Activated CD8-positive, alpha-beta memory T cell treated with anti-CD3 and anti-CD28 coated beads for 36 hours (primary cell): ENCODE measurements at regions not wholly inside any gene's neighbourhood (a gene's known extent, or its start where the extent isn't known, plus 50 kb on each side); places are given as distances from the start of the nearest gene placed in this dataset.
"Not testable (repeated sequence)": the region's sequence is repeated elsewhere in the genome, so short reads cannot be mapped to it uniquely, and the experiment has no call there.

Source experiments
- CTCF ChIA-PET: fragments of 350-600 bp; sonication (Branson Sonifier 250); formaldehyde crosslinking; loops from one replicate; lab custom pipeline; 2021; ENCODE audit warnings: antibody characterized with exemption; lab: Charles Lee
- POLR2A ChIA-PET: fragments of 350-600 bp; sonication (Branson Sonifier 250); formaldehyde crosslinking; loops from one replicate; lab custom pipeline; 2021; ENCODE audit warnings: antibody characterized with exemption; lab: Charles Lee

DNA sequence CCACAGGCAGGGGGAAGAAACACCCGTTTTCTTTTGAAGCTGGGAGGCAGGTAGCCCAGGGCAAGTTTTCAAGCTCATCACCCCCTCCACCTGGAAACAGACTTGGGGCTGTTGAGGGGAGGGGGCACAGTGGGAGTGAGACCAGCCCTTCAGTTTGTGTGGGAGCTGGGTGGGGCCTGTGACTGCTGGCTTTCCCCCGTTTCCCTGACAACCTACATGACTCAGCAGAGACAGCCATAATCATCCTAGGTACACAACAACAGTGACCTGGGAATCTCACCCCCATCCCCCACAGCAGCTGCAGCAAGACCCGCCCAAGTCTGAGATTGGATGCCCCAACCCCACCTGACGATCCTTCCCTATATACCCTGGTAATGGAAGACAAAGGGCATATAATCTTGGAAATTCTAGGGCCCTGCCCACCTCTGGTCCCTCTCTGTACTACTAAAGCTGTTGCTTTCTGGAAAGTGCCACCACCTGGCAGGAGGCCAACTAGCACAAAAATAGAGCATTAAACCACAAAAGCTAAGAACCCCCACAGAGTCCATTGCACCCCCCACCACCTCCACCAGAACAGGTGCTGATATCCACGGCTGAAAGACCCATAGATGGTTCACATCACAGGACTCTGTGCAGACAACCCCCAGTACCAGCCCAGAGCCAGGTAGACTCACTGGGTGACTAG lies 422.2 kb upstream of the SGO1 start:
- CTCF ChIA-PET: no interaction called here
- POLR2A ChIA-PET: no interaction called here

DNA sequence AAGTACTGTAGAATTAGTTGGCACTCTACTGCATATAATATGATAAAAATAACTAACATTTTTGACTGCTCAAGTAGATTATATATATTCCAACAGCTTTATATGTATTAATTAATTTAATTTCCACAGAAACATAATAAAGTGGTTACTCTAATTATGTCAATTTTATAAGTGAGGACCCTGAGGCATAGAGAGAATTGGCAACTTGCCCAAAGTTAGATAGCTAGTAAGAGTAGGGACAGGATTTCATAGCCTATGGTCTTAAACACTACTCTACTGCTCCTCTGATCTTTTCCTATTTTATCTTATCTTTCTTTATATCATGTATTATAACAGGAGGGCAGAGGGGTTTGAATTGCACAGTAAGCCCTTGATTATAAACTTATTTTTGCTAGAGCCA lies 418.7 kb upstream of the SGO1 start:
- ChIA-PET CTCF (no interaction called here), POLR2A (no interaction called here)

DNA sequence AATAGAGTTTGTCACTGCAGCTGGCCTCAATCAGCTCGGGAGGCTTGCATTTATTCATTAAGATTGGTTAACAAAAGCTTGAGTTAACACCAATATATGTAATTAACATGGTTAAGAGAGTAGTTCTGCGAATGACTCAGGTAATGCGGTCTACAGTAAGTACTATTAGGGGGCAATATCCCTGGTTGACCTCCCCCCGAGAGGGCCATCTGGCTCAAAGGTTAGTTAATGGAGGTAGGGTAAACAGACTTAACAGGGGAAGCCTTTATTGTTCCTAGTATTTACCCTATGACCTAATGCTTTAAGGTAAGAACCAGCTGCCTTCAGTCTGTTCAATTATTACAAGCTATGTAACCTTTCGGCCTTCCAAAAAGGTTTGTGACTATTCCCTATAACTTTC lies 403.3 kb upstream of the SGO1 start:
- CTCF ChIA-PET: no interaction called here
- POLR2A ChIA-PET: no interaction called here

DNA sequence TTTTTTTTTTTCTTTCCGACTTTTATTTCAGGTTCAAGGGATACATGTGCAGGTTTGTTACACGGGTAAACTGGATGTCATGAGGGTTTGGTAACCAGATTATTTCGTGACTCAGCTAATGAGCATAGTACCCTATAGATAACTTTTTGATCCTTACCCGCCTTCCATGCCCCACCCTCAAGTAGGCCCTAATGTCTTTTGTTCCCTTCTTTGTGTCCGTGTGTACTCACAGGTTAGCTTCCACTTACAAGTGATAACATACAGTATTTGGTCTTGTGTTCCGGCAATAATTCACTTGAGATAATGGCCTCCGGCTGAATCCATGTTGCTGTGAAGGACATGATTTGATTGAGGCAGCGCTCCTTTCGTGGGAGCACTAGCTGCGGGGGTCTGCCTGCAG lies 402.8 kb upstream of the SGO1 start:
- CTCF ChIA-PET: no interaction called here
- POLR2A ChIA-PET: no interaction called here

DNA sequence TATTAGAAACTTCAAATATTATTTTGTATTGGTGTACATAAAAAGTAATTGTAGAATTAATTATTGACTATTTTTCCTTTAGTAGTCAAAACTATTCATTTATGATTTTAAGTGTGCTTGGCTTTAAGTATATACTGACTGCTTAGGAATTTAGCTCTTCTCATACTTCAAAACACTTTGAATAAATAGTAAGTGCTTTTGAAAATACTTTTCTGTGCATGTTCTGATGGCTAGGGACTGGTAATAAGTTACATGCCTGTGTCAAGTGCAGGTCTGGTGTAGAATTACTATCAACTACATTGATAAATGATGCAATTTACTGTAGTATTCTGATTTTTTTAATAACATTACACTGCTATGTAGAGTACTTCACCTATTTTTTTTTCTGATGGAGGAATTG lies 397.6 kb upstream of the SGO1 start:
- ChIA-PET POLR2A (no interaction called here), CTCF (no interaction called here)

DNA sequence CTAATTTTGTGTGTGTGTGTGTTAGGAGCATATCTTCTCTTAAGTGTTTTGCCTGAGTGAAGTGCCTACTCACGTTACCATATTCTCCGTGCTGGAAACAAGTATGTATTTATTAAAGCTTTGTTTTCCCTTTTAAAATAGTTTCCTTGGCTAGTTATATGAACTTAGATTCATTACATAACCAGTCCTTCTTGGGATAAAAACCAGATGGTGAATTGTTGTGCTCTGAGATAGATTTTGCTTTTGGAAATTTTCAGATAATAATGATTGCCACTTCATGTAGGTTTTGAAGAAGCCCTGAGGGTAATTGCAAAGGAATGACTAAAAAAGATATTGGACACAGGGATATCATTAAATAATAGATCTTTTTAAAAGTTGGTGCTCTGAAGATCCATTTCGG lies 390.2 kb upstream of the SGO1 start:
- CTCF ChIA-PET: no interaction called here
- POLR2A ChIA-PET: no interaction called here

DNA sequence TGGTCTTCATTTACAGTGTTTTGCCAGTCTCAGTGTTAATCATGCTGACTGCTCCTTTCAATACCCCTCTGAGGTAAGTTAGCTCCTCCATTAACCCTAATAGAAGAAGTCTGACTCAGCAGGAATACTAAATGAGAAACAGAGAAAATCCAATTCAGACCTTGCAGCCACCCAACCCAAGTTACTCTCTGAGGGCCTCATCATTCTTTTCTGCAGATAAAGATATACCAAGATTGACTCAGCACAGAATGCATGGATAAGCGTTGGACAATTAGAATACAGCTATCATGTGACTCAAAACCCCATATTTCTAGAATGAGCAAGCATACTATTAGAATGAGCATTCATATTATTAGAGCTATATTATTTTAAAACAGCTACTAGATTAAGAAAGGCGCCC lies 389.1 kb upstream of the SGO1 start:
- CTCF ChIA-PET: no interaction called here
- POLR2A ChIA-PET: no interaction called here

DNA sequence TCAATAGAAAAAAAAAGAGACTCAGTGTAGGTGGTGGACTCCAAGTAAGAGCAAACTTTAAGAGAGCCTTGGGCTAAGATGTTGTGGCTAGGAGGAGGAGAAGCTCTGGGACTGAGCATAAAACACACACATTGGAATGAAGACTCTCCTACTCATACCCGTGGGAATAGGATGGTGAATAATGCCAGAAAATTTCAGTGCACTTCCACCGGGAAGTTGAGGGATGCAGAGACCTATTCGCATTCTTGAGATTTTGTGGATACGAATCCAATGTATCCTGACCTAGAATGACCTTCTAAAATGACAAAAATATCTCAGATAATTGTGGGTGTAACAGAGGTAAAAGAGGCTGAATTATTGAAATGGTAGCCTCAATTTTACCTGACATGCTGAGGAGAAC lies 388.7 kb upstream of the SGO1 start:
- ChIA-PET CTCF (no interaction called here), POLR2A (no interaction called here)

DNA sequence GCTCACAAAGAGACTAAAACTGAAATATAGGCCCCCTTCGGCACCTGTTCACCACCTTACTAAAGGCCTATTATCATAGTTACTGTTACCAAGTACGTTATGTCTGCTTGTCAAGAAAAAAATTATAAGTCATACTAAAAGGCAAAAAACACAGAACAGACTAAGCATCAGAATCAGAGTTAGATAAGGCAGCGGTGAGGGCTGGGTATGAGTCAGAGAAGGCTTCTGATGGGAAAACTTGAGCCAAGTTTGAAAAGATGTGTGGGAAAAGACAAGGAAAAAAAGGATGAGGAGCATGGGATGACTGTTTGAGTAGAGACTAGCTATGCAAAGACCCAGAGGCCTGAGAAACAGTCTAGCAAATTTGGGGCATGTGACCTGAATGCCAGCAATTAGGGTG lies 387.2 kb upstream of the SGO1 start:
- CTCF ChIA-PET: no interaction called here
- POLR2A ChIA-PET: no interaction called here

DNA sequence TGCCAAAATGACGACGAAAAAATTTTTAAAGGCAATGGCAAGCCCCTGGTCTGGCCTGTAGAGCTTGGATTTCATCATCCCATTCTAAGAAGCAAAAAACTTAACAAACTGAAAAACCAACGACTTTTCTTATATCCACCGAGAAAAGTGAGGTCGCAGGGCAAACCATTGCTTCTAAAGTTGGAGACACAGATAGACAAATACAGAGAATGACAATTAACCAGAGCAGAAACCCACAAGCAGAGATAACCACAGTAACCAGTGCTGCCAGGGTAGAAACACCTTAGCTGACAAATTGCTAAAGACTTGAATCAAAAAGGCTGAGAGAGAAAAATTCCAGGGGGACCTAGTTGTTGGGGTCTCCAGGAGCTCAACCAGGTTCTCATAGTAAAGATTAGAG lies 386.5 kb upstream of the SGO1 start:
- POLR2A ChIA-PET: no interaction called here
- CTCF ChIA-PET: no interaction called here

DNA sequence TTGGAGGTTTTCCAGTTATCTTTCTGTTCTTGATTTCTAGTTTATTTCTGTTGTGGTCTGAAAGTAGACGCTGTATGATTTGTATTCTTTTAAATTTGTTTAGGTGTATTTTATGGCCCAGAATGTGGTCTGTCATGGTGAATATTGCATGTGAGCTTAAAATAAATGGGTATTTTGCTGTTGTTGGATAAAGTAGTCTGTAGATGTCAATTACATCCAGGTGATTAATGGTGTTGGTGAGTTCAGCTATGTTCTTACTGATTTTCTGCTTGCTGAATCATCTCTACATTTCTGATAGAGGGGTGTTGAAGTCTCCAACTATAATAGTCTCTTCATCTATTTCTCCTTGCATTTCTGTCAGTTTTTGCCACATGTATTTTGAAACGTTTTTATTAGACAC lies 383.3 kb upstream of the SGO1 start:
- ChIA-PET POLR2A (no interaction called here), CTCF (no interaction called here)

DNA sequence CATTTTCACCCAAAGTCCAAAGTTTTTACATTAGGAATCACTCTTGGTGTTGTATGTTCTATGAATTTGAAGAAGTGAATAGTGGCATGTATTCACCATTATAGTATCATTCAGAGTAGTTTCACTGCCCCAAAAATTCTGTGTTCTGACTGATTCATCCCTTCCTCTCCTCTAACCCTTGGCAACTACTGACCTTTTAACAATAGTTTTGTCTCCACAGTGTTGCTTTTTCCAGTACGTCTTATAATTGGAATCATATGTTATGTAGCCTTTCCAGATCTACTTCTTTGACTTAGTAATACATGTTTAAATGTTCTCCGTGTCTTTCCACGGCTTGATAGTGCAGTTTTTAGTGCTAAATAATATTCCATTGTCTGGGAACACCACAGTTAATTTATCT lies 379.0 kb upstream of the SGO1 start:
- ChIA-PET CTCF (no interaction called here), POLR2A (no interaction called here)

DNA sequence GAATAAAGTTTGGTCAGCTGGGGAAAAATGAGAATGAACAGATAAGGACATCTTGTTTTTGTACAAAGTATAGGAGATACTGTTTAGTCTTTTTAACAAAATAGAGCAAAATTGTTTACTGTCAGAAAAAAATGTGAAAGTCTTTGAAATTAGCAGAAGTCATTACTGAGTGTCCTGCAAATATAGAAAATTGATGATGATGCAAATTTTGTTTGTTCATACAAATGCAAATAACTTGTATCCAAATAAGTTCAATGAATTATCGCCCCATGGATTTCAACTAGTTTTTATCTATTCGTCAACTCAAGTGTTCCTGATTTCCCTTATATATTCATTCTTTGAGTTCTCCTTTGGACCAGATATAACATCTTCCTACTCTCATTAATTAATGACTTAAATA lies 378.0 kb upstream of the SGO1 start:
- ChIA-PET POLR2A (no interaction called here), CTCF (no interaction called here)

DNA sequence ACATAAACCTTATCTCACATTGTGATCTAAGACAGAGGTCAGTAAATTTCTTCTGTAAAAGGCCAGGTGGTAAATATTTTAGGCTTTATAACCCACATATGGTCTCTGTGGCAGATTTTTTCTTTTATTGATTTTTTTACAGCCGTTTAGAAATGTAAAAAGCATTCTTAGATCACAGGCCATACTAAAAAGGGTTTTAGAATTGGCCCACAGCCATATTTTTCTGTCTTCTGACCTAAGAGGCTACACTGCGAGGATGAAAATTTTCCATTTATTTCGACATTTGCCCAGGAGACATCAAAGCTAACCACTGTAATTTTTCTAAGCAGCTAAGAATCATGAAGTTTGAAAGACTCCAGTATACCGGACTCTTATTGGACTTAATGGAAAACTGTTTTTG lies 377.2 kb upstream of the SGO1 start:
- ChIA-PET POLR2A (no interaction called here), CTCF (no interaction called here)

DNA sequence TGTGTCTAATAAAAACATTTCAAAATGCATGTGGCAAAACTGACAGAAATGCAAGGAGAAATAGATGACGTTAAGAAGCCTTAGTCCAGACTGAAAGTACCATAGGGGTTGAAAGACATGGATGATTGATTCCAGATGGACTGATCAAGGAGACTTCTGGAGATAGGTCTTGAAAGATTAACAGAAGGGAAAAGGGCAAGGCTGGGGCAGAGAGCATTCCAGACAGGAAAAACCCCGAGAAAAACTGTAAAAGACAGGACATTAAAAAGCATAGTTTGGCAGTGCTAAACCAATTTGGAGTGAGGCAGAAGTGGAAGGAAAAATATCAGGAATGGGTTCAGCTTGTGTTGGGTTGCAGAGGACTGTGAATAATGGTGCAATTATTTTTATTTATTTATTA lies 375.2 kb upstream of the SGO1 start:
- POLR2A ChIA-PET: no interaction called here
- CTCF ChIA-PET: no interaction called here

DNA sequence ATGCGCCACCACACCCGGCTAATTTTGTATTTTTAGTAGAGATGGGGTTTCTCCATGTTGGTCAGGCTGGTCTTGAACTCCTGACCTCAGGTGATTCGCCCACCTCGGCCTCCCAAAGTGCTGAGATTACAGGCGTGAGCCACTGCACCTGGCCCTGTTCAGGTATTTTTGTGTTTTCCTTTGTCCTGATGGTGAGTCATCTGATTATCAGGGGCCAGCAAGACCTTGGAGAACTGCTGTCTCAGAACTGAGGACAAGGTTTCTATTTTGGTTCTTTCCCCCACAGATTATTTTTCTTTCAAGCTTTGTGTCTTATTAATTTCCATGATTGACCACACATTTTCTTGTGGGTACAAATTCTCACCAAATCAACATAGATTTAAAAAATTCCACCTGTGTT lies 374.4 kb upstream of the SGO1 start:
- POLR2A ChIA-PET, CTCF ChIA-PET: not testable (repeated sequence)

DNA sequence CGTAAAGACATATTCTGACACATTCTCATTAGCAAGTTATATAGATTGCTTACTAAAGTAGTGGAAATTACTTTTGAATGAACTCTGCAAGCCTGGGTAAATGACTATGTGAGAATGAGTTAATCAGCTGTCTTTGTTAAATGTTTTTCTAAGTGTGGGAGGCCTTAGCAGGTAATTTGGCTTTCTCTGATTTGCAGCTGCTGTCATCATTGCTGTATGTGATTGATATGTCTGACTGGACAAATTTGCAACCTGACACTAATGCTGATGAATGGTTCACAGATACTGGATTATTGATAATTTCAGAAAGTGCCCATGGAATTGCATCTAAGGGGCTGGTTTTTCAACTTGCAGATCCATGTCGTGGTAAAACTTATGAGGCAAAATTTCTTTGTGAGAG lies 372.2 kb upstream of the SGO1 start:
- ChIA-PET POLR2A (no interaction called here), CTCF (no interaction called here)

DNA sequence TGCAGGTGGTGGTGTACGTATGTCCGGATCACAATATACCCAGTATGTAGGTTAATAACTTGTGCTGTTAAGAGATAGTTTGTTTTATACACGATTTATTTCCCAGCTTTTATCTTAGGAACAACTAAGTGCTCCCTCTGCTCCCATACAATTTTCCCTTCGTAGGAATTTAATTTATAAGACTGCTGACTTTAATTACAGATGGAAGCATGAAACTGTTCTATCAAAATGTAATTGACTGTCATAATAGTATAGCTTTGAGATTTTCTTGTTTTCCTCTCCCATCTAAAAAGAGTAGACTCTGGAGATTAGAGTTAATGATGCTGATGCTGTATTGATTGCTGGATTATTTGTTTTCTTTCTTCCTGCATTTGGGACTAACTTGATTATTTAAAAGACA lies 370.7 kb upstream of the SGO1 start:
- ChIA-PET CTCF (no interaction called here), POLR2A (no interaction called here)

DNA sequence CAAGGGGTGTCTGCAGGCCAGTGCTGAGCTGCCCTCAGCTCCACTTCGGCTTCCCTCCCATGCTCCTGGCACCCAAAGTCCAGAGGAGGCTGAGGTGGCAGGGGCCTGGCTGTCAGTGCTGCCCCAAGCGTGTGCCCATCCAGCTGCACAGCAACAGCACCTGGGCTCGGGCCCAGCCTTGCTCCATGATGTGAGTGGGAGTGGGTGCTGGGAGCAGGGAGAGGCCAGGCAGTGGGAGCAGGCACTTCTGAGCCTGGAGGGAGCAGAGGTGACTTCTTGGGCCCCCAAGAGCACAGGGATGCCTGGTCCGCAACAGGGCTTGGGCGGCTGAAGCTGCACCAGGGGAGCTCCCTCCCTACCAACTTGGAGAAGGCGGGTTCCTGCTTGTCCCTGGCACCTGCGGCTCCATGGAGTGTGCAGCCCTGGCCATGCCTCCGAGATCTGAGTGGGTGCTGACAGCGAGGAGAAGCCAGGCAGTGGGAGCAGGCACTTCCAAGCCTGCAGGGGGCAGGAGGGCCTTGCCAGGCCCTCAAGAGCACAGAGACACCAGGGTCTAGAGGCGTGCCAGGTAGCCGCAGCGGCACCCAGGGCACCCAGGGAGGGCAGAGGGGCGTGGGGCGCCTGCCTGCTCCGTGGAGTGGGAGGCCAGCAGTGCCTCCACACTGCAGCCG lies 366.7 kb upstream of the SGO1 start:
- POLR2A ChIA-PET: no interaction called here
- CTCF ChIA-PET: no interaction called here

DNA sequence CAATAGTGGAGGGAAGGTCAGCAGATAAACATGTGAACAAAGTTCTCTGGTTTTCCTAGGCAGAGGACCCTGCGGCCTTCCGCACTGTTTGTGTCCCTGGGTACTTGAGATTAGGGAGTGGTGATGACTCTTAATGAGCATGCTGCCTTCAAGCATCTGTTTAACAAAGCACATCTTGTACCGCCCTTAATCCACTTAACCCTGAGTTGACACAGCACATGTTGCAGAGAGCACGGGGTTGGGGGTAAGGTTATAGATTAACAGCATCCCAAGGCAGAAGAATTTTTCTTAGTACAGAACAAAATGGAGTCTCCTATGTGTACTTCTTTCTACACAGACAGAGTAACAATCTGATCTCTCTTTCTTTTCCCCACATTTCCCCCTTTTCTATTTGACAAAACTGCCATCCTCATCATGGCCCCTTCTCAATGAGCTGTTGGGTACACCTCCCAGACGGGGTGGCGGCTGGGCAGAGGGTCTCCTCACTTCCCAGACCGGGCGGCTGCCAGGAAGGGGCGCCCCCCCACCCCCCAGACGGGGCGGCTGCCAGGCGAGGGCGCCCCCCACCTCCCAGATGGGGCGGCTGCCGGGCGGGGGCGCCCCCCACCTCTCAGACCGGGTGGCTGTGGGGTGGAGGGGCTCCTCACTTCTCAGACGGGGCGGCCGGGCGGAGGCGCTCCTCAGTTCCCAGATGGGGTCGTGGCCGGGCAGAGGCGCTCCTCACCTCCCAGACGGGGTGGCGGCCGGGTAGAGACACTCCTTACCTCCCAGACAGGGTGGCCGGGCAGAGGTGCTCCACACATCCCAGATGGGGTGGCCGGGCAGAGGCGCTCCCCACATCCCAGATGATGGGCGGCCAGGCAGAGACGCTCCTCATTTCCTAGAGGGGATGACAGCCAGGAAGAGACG lies 361.6 kb upstream of the SGO1 start:
- POLR2A ChIA-PET, CTCF ChIA-PET: not testable (repeated sequence)

DNA sequence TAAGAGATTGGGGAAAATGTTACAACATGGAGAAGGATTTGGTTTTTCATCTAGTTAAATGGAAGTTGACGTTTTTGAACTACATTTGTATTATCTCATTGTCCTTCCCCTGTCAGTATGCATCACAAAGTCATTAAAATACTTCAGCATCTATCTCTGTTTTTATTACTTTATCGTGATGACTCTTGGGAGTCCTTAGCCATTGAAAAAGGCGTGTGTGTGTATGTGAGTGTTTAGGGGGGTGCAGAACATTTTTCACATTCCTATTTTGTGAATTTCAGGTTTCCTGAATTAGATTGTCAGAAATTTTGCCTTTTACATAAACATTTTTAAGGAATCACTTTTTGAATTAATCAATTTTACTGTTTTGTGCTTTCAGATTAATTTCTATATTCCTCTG lies 360.6 kb upstream of the SGO1 start:
- ChIA-PET CTCF (no interaction called here), POLR2A (no interaction called here)
